ENCODE measurements at regions not wholly inside any gene's neighbourhood (a gene's known extent, or its start where the extent isn't known, plus 50 kb on each side); places are given as distances from the start of the nearest gene placed in this dataset.

DNA sequence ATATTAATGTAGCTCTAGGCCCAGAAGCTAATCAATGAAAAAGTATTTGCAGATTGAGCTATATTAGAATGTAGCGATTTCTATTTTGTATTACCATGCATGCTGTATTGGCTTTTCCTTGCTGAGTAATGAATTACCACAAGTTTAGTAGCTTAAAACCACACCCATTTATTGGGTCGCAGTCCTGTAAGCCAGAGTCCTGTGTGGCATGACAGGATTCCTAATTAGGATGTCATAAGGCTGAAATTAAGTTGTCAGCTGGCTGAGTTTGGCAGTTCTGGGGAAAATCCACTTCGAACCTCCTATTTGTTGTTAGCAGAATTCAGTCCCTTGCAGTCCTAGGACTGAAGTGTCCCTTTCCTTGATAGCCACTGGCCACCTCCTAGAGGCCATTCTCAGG lies 50.3 kb upstream of the HHIP start:
- H3K27ac ChIP-seq = no peak overlapping the region
- H3K36me3 ChIP-seq = no peaks in the 10 kb centered on the region
- H3K4me3 ChIP-seq = no peak overlapping the region
- TF ChIP-seq, protein P1, sequence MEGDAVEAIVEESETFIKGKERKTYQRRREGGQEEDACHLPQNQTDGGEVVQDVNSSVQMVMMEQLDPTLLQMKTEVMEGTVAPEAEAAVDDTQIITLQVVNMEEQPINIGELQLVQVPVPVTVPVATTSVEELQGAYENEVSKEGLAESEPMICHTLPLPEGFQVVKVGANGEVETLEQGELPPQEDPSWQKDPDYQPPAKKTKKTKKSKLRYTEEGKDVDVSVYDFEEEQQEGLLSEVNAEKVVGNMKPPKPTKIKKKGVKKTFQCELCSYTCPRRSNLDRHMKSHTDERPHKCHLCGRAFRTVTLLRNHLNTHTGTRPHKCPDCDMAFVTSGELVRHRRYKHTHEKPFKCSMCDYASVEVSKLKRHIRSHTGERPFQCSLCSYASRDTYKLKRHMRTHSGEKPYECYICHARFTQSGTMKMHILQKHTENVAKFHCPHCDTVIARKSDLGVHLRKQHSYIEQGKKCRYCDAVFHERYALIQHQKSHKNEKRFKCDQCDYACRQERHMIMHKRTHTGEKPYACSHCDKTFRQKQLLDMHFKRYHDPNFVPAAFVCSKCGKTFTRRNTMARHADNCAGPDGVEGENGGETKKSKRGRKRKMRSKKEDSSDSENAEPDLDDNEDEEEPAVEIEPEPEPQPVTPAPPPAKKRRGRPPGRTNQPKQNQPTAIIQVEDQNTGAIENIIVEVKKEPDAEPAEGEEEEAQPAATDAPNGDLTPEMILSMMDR (IDR thresholded peaks at IDR 0.05) = no peak
- H3K27me3 ChIP-seq = no peaks in the 10 kb centered on the region
- no peaks in the 10 kb centered on the region for H3K9me3 ChIP-seq
- no peak for DNase-seq
- intact Hi-C loops (cut with DNase I; ENCODE audit: low total_unique reads) = no loop called here
- no peaks in the 10 kb centered on the region for H3K4me1 ChIP-seq
